Kidney capillary endothelial cell (primary cell): ENCODE measurements at regions not wholly inside any gene's neighbourhood (a gene's known extent, or its start where the extent isn't known, plus 50 kb on each side); places are given as distances from the start of the nearest gene placed in this dataset.

ENCODE experiments used
- DNase-seq: peaks from one replicate; pipeline ENCODE4 v3.0.0-alpha.2; 2018; ENCODE audit warnings: low spot score

DNA sequence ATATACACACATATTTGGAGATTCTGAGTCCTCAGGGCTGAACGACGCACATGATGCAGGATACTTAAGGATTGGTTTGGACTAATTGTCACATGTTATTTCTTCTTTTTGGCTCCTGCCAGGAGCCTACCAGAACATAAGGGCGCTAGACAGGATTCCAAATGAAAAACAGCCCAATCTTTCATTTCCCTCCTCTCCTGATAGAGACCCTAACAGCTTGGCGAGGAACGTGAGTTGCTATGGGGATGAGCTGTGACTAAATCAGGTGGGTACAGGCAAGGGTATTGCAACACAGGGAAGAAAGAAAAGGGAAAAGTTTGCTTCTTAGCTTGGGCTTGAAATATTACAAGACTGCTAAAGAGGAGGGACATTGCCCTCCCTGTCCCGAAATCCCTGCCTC is 109.9 kb downstream of the AIPL1 start:
- no peak for DNase-seq

DNA sequence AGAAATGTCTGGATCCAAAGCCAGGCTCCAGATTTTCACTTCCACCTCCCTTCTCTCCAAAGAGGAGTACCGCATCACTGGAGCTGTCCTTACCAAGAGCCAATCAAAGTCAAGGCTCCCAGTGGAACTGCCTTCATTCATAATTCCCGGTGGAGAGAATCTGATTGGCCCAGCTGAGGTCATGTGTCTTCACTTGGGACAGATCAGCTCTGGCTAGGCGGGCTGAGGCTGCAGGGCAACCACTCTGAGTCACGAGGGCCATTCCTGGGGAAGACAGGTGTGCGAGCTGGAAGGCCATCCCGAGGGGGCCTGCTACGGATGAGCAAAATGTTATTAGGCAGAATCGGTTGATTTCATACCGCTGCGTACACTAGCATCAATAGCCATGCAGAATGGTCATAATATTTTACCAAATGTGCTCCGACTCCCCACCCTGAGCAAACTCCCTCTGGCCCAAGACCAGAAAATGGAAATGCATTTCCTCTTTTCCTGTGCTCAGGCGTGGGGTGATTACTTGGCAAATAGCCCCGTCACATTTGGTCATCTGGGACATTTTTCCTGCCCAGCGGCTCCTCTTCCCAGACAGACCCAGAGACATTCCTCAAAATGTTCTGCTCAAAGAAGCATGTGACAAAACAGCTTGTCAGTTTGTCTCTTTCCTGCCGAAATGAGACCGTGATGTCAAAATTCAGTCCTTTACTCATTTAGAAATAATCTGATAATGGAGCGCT is 111.1 kb downstream of the AIPL1 start:
- DNase-seq: peak; percentile 52

DNA sequence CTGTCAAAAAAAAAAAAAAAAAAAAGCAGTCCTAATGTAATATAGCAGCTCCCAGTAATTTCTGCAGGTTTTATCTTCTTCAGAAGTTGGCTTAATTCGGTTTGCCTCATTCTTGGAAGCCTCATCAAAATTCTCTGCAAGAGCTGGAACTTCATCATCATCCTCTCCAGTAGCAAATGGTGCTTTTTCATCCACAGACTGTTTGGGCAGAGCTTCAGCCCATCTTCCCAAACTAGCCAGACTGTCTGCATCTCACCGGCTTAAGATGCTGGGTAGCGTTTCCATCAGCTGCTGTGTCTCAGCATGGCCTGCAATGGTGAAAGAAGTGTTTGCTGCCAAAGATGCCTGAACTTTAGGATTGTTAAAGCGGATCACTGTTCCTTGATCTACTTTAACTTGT is 112.6 kb downstream of the AIPL1 start:
- no peak for DNase-seq

DNA sequence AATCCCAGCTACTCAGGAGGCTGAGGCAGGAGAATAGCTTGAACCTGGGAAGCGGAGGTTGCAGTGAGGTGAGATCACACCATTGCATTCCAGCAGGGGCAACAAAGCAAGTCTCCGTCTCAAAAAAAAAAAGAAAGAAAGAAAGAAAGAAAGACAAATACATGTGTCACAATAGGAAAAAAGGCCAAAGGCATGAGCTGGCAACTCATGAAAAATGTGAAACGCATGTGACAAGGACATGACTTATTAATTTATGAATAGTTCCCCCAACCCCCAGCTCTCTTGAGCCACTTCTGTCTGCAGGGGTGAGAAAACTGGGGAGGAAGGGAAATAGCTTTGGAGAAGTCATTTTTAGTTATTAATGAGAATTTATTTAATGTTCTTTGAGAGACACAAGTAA is 120.6 kb downstream of the AIPL1 start:
- DNase-seq: no peak

DNA sequence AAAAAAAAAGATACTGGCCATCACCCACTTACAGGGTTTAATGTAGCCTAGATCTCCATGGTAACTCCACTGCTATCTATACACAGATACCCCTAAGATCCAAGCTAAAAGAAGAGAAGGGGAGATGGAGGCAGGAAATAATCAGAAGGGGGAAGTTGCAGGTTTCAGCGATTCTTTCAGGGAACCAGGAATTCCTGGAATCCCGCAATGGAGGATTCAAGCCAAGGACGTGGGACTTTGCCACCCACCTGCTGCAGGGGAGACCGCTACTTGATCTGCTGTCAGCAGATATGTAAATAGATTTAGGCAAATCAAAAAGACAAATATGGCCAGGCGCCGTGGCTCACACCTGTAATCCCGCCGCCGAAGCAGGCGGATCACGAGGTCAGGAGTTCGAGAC is 121.1 kb downstream of the AIPL1 start:
- no peak for DNase-seq

DNA sequence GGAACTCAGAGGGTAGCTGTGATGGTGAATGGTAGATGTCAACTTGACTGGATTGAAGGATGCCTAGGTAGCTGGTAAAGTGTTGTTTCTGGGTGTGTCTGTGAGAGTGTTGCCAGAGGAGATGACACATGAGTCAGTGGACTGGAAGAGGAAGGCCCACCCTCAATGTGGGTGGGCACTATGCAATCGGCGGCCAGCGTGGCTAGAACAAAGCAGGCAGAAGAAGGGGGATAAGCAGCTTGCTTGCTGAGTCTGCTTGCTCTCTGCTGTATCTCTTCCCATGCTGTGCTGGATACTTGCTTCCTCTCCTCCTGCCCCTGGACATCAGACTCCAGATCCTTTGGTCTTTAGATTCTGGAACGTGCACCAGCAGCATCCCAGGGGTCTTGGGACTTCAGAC is 128.1 kb downstream of the AIPL1 start:
- no peak for DNase-seq

DNA sequence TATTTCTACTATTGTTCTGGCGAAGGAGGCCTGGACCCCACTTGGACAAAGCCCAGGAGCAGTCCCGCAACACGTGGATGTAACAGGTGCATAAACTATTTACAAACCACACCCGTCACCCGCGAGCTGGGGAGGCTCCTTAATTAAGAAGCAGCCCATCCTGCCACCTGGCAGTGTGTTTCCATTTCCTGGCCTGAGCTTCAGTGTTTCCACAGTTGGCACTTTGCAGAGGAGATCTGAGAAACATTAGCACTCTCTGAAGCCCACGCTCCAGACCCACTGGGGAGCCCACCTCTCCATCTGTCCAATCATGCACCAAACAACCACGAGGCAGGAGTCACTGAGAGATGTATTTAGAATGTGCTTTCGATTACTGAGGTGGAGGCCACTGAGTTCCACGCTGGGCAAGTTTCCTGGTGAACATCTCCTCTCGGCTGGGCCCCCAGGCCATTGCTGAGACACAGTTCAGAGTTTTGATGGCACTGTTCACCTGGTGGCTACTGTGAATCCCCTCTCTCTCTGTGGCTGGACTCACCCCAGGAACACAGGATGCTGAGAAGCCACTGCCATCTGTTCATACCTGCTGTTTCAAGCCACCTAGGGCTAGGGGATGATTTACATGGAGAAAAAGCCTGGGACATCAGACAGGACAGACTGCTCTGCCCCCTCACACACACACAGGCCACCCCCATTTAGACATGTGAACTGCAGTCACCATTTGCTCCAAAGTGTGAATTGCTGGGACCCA is 129.1 kb downstream of the AIPL1 start:
- no peak for DNase-seq

DNA sequence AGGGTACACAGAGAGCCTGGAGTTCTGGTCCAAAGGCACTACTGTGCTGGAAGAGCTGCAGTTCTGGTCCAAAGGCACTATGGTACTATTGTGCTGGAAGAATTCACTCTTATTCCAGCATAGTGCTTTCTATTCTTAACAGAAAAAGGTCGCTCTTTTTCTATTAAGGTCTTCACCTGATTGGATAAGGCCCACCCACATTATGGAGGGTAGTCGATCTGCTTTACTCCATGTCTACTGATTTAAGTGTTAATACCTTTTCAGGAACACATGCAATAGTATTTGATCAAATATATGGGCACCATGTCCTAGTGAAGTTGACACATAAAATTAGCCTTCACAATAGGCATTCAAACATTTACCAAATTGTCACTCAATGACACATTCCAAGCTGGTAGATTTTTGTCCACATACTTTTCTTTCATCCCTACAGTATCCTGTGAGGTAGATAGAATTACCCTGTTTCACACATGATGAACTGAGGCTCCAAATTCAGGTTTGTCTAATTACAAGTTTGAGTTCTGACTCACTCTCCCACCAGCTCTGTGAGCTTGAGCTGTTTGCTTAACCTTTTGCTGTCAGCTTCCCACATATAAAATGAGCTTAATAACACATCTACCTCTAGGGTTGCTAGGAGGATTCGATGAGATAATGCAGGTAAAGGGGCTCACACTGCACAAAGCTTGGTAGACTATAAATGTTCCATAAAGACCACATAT is 129.9 kb downstream of the AIPL1 start:
- DNase-seq: no peak

DNA sequence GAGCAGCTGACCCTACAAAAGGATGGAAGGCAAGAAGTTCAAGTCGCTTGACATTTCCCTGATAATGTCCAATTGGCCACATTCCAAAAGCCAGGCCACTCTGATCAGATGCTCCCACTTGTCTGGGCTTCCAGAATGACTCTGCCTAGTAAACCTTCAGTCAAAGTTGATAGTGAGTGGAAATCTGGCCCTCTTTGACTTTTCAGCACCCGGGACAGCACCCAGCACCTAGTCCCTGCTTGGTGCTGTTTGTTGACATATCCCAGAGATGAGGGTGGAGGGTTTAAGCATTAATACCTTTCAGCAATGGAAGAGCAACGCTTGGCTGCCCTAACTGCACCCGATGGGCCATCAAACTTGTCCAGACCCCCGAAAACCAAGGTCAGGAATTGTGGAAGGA is 131.3 kb downstream of the AIPL1 start:
- DNase-seq: no peak

DNA sequence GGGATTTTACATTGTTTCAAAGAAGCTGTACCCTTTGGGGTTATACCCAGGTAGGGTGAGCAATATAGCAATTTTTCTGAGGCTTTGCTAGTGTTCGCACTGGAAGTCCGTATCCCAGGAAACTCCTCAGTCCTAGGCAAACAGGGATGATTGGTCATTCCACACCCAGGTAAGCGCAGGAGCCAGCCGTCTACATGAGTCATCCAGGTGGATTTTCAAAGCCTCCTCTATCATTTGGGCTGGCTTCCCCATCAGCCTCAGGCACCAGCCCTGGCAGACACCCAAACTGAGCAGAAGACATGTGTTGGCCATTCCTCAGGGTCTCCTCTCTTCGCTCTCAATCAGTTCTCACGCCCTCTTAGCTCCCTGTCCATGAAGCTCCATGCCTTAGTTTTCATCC is 135.6 kb downstream of the AIPL1 start:
- DNase-seq: no peak

DNA sequence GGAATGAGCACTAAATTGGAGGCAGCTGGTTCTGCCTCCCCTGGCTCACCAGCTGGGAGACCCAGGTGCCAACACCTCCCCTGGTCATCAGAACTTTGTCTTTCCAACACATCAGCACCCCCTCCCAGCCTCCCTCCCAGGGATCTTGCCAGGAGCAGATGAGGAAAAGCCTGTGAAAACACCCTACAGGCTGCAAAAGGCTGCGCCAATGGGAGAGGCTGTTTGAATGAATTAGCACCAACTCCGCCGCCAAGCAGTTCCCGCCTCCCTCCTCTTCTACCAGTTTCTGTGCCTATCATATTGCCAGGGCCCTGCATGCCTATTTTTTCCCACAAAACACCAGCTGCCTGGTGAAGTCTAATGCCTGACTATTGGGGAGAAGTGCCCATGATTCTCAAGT is 137.0 kb downstream of the AIPL1 start:
- DNase-seq: no peak

DNA sequence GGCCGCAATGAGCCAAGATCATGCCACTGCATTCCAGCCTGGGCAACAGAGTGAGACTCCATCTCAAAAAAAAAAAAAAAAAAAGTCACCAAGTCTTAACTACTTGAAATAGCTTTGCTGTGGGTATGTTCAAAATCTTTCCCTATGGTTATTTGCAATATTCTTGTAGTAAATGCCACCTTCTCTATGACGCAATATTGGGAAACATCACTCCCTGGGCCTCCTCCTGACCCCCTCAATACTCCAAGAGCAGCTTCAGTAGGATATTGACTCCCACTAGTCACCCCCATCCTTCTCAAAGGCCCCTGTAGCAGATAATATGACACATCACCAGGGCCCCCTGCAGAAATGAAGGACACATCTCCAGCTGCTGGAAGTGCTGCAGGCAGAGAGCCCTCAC is 137.8 kb downstream of the AIPL1 start:
- DNase-seq: no peak

DNA sequence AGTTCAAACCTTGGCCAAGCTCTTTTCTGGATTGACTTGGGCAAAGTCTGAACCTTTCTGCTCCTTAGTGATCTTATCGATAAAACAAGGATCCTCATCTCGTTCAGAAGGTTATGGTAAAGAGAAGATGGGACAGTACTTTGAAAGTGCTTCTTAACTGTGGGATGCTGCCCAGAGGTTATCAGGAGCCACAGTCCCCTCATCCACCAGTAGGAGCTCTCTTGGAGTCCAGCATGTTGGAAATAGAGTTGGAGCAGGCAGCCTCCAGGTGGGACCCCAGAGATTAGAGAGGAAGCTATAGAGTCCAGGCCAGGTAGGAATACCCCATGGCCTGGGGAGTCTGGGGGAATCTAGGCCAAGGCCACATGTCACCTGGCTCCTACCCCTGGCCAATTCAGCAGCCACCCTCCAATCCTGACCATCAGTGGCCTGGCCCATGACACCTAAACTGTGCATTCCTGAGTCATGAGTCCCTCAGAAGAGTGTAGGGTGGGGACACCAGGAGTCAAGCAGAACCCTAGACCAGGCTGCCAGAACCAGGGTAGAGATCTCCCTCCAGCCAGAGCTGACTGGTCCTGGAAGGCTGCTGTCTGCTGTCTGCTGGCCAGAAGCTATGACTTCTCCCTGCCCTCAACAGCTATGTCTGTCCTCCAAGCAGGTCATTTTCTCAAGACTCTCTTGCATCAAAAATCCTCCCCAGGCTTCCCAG is 144.3 kb downstream of the AIPL1 start:
- no peak for DNase-seq

DNA sequence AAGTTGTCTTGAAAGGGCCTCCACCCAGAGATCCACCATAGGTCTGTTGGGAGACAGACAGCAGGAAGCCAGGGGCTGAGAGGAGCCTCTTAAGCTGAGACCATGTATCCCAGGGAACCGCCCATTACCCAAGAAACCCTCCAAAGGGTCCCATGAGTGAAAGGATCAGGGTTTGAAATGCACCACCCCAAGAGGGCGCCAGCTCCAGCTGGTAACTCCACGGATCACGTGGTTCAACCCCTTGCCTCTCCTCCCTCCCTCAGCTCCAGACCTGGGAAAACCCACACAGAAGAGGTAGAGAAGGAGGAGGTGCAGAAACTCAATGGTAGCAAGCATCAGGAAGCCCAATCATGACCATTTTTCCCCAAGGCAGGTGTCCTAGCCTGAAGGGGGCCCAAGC is 148.7 kb downstream of the AIPL1 start:
- no peak for DNase-seq

DNA sequence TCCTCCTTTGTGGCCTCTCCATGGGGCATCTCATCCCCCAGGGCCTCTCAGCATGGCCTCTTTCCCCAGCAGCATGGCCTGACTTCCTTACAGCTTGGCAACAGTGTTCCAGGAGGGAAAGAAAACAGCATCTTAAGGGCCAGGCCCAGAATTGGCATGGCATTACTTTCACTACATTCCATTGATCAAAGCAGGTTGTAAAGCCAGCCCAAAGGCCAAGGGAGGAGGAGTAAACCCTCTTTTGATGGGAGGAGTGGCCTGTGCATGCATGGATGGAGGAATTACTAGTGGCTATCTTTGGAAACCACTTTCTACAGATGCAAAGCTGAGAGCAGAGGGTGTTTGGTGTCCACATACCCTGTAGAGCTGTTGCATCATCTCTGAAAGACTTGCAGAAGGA is 149.4 kb downstream of the AIPL1 start:
- DNase-seq: no peak

DNA sequence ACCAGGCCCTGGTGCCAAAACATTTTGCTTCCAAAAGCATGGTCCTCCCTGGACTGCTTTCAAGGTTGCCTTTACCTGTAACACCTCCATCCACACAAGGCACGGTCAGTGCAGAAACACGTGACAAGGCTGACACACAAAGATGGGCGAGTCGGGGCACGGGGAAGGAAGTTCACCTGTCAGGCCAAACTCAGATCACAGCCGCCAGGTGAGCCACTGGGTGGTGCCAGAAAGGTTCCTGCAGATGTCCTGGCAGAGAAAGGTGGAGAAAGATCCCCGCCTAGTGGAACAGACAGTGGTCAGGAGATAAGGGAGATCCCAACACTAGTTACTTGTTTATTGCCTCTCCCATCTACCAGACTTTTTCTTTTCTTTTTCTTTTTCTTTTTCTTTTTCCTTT is 155.3 kb downstream of the AIPL1 start:
- DNase-seq: no peak

DNA sequence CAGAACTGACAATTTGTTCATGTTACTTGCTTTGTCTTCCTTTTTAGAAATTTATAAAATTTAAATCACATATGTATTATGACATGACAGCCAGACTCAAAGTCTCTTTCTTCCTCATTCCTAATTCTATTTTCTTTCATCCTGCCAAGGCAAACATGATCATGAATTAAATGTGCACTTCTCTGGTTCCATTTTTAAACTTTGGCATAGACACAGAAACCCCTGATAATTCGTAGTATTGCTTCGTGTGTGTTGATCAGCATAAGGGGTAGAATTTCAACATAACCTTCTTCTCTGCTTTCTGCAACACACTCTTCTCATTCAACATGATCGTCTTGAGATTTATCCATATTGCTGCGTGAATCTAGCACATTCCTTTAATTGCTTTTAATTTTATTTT is 156.5 kb downstream of the AIPL1 start:
- no peak for DNase-seq

DNA sequence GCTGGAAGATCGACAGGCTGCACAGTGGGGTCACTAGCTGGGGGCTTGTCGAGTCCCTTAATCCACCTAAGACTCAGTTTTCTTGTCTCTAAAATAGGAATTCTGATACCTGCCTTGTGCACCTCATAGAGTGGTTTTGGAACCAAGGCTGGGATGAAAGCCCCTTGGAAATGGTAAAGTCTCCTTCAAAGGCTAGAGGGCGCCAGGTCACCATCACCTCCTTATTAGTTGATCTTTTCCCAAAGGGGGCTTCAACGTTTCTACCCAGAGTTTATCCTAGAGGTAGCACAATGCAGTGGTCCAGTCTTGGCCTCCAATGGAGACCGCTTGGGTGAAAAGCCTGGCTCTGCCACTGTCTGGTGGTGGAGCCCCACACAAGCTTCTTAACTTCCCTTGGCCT is 158.2 kb downstream of the AIPL1 start:
- DNase-seq: no peak

DNA sequence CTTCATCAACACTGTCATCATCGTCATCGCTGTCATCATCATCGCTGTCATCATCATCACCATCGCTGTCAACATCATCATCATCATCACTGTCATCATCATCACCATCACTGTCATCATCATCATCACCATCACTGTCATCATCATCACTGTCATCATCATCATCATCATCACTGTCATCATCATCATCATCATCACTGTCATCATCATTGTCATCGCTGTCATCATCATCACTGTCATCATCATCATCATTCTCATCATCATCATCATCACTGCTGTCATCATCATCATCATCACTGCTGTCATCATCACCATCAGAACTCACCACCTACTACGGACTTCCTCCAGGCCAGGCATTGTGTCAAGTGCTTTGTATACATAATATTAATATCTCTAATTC is 160.6 kb downstream of the AIPL1 start:
- no peak for DNase-seq

DNA sequence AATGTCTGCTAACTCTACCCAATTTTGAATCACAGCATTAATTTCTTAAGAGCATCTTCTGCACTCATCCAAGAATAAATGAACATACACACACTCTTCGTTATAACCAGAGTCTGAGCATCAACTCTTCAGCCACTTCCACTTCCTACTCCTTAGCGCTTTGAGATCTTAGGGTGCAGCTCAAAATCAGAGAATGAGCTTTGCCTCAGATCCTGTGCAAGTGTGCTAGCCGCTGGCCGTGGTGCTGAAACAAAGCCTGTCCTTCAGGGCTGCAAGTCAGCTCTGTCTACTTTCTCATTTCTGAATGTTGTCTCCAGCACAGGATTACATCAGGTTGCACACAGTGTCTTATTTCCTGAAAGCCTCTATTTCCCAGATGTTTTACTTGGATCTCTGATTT is 165.4 kb downstream of the AIPL1 start:
- DNase-seq: peak; percentile 53

DNA sequence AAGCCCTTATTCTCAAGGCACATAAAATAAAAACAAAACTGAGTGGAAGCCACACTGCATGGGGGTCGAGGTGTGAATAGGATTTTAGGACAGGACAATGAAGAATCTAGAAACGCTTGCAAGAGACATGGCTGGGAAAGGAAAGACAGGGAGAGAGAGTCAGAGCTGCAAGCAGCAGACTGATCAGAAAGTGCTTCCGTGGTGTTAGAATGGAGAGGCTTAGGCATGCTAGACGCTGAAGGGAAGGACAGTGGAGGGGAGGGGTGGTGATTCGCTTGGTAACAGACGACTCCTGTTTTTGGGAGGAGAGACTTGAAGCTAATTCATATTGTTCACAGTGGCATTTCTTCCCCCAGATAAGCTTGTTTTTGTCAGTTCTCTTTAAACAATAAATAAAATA is 173.5 kb downstream of the AIPL1 start:
- no peak for DNase-seq

DNA sequence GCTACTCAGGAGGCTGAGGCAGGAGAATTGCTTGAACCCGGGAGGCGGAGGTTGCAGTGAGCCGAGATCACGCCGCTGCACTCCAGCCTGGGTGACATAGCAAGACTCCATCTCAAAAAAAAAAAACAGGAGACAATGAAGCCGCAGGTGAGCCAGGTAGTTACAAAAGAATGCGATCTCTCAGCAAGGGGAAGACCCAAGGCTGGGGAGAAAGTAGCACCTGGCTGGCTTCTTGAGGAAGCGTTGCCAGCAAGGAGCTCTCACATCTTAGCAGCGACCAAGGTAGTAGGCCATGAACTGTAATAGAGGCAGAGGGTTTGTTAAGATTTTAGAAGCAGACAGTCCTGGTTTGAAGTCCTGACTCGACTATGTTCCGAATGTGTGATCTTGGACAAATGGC is 175.0 kb downstream of the AIPL1 start:
- no peak for DNase-seq

DNA sequence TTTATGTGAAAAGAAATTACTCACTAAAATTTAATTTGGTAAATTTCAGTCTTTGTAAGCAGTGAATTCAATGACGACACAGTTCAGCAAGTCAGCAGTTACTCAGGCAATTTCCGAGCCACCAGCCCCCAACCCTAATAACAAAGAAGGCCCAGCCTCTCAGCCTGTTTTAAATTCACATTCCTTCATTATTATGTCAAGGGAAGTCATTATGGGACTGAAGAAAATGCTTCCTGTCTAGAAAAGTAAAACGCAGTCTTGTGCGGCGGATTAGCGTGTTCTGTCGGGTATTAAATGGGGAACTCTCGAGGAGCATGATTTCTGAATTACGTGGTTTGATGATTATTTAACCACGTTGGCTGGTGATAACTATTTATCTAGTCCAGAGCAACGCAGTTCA is 177.6 kb downstream of the AIPL1 start:
- peak; percentile 89 for DNase-seq
